Transverse colon (tissue), 4 donors: ENCODE measurements at regions not wholly inside any gene's neighbourhood (a gene's known extent, or its start where the extent isn't known, plus 50 kb on each side); places are given as distances from the start of the nearest gene placed in this dataset.

ENCODE experiments used
- DNase-seq: peaks from one replicate; pipeline ENCODE4 v3.0.0-alpha.2; 2019
- H3K27ac ChIP-seq, 4 donors: fragments of 200-600 bp; sonication (generic); 2 replicates each; pipeline ENCODE4 v1.5.1; 2016 to 2018; ENCODE audit warnings: inconsistent platforms in 4 of 4
- H3K27me3 ChIP-seq: fragments of 200-600 bp; sonication (generic); 2 replicates; pipeline ENCODE4 v1.5.1; 2017; ENCODE audit warnings: inconsistent platforms
- H3K36me3 ChIP-seq, 4 donors: fragments of 200-600 bp; sonication (generic); 2 replicates each; pipeline ENCODE4 v1.5.1; 2017 to 2019; ENCODE audit warnings: inconsistent platforms in 4 of 4
- H3K4me1 ChIP-seq, 4 donors: fragments of 200-600 bp; sonication (generic); 2 replicates each; pipeline ENCODE4 v1.5.1; 2017 to 2020; ENCODE audit warnings: inconsistent platforms in 4 of 4
- H3K4me3 ChIP-seq, 4 donors: fragments of 200-600 bp; sonication (generic); 1 replicate in 1 of 4; 2 replicates in 3 of 4; pipeline versions ENCODE4 v1.5.1 to v1.6.1; 2017 to 2019; ENCODE audit warnings: inconsistent platforms in 4 of 4
- H3K9me3 ChIP-seq, 2 donors: fragments of 200-600 bp; sonication (generic); 2 replicates each; pipeline ENCODE4 v1.5.1; 2017 to 2019; ENCODE audit warnings: inconsistent platforms in 2 of 2
- CTCF ChIP-seq, 5 experiments: fragments of 200-600 bp in 3 of 5; fragments of 450-650 bp in 2 of 5; sonication (generic) in 3 of 5; IDR thresholded peaks; 1 replicate in 2 of 5; 2 replicates in 3 of 5; pipeline ENCODE4 v1.5.1; 2016 to 2017; ENCODE audit warnings: antibody characterized with exemption in 5 of 5, inconsistent platforms in 3 of 5, mild to moderate bottlenecking in 2 of 5, moderate library complexity in 1 of 5
- EP300 ChIP-seq: sonication (generic); formaldehyde crosslinking; IDR thresholded peaks from one replicate; pipeline ENCODE4 v1.6.1; 2017; ENCODE audit warnings: antibody characterized with exemption, low read depth
- POLR2A ChIP-seq: fragments of 450-650 bp; IDR thresholded peaks from one replicate; pipeline ENCODE4 v1.6.1; 2016; ENCODE audit warnings: antibody characterized with exemption, mild to moderate bottlenecking, moderate library complexity
- POLR2AphosphoS5 ChIP-seq, 3 donors: sonication (generic); formaldehyde crosslinking; IDR thresholded peaks; one replicate each; pipeline ENCODE4 v1.6.1; 2016; ENCODE audit warnings: antibody characterized with exemption in 3 of 3
- WGBS, 2 donors: methylation state at CpG; one replicate each; pipeline ENCODE4 v1.1.5; 2018; ENCODE audit warnings: low coverage in 1 of 2; 5-methylcytosine and 5-hydroxymethylcytosine counted together
- in situ Hi-C, 4 donors: fragments of 200-750 bp; cut with MboI; loops; one replicate each; pipeline versions ENCODE4 v1.15.0 to v1.15.1; 2017; ENCODE audit warnings: low sequenced_read_pairs in 3 of 4, low pct_ligation_motif_present in 1 of 4, low pct_unique_long_range_greater_than_20kb in 1 of 4
- intact Hi-C: fragments of 100-400 bp; cut with DNase I; formaldehyde crosslinking; loops from one replicate; pipeline ENCODE4 v1.15.1; 2023; ENCODE audit warnings: low total_unique reads

DNA sequence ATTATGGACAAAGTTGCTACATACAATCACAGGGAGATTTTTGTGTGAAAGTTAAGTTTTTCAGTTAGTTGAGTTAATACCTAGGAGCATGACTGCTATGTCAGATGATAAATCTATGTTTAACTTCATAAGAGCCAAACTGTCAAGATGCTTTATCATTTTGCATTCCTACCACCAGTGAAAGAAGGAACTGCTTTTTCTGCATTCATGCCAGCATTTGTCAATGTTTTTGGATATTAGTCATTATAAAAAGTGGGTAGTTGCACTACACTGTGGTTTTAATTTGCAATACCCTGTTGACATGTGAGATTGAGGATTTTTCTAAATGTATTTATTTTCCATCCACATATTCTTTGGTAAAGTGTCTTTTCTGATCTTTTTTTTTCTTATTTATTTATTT, 434.0 kb upstream of the MON1B start:
- H3K27me3 ChIP-seq = no peaks in the 10 kb centered on the region
- no peak for DNase-seq
- no peak overlapping the region for H3K27ac ChIP-seq
- no peaks in the 10 kb centered on the region for H3K36me3 ChIP-seq
- no peak overlapping the region for H3K4me3 ChIP-seq
- in situ Hi-C loops = no loop called here
- no peaks in the 10 kb centered on the region for H3K9me3 ChIP-seq
- intact Hi-C loops = no loop called here
- TF ChIP-seq CTCF (IDR thresholded peaks at IDR 0.05) = no peak
- no peak for TF ChIP-seq POLR2AphosphoS5 (IDR thresholded peaks at IDR 0.05)
- no peaks in the 10 kb centered on the region for H3K4me1 ChIP-seq

- Histone ChIP-seq H3K9me3 (peaks cover 7 to 13% of the 10 kb centered on the region in 2 donors), H3K27me3 (no peaks in the 10 kb centered on the region), H3K27ac (no peak overlapping the region), H3K4me3 (no peak overlapping the region), H3K4me1 (no peaks in the 10 kb centered on the region), H3K36me3 (no peaks in the 10 kb centered on the region)
- TF ChIP-seq POLR2A = no peak
- TF ChIP-seq POLR2AphosphoS5 (IDR thresholded peaks at IDR 0.05) = no peak
- TF ChIP-seq CTCF (IDR thresholded peaks at IDR 0.05) = no peak
- no peak for TF ChIP-seq EP300
- intact Hi-C loops (no loop called here), in situ Hi-C loops (no loop called here)
- DNase-seq = no peak
Measured at GRCh38 chr16:76766538-76766937, 424.5 kb upstream of the MON1B start.

GRCh38 chr16:76768316-76768715, 422.7 kb upstream of the MON1B start:
- in situ Hi-C loops = no loop called here
- Histone ChIP-seq H3K9me3 (peaks cover 4 to 9% of the 10 kb centered on the region in 2 donors), H3K4me1 (no peaks in the 10 kb centered on the region), H3K36me3 (no peaks in the 10 kb centered on the region), H3K4me3 (no peak overlapping the region), H3K27me3 (no peaks in the 10 kb centered on the region), H3K27ac (no peak overlapping the region)
- DNase-seq = no peak
- TF ChIP-seq POLR2AphosphoS5 (IDR thresholded peaks at IDR 0.05) (no peak), CTCF (IDR thresholded peaks at IDR 0.05) (no peak), EP300 (no peak), POLR2A (no peak)
- intact Hi-C loops = no loop called here
- WGBS, 2 donors = 77 to 89% methylated on average over 3 of the region's 3 CpGs

- intact Hi-C loops (no loop called here), in situ Hi-C loops (no loop called here)
- Histone ChIP-seq H3K27ac (no peak overlapping the region), H3K4me1 (no peaks in the 10 kb centered on the region), H3K4me3 (no peak overlapping the region), H3K9me3 (peaks cover 0 to 4% of the 10 kb centered on the region in 2 donors), H3K36me3 (no peaks in the 10 kb centered on the region), H3K27me3 (no peaks in the 10 kb centered on the region)
- DNase-seq = no peak
- TF ChIP-seq EP300 = no peak
- TF ChIP-seq POLR2AphosphoS5 (IDR thresholded peaks at IDR 0.05) = no peak
- no peak for TF ChIP-seq CTCF (IDR thresholded peaks at IDR 0.05)
- TF ChIP-seq POLR2A = no peak
- 79 to 84% methylated on average over 2 to 8 of the region's 8 CpGs for WGBS, 2 donors
Measured at GRCh38 chr16:76768948-76769347, 422.0 kb upstream of the MON1B start.
